Upper lobe of left lung (tissue), 6 donors: ENCODE measurements at regions not wholly inside any gene's neighbourhood (a gene's known extent, or its start where the extent isn't known, plus 50 kb on each side); places are given as distances from the start of the nearest gene placed in this dataset.
"Not testable (repeated sequence)": the region's sequence is repeated elsewhere in the genome, so short reads cannot be mapped to it uniquely, and the experiment has no call there.

ENCODE experiments used
- ATAC-seq, 2 donors: fragments of 200-7000 bp; cut with Tn5 transposase; one replicate each; pipeline ENCODE4 v1.9.1; 2022; ENCODE audit warnings: mild to moderate bottlenecking in 2 of 2, moderate library complexity in 2 of 2; ENCODE audit not compliant: low FRiP score in 2 of 2
- DNase-seq, 2 donors: peaks; one replicate each; pipeline ENCODE4 v3.0.0-alpha.2; 2019 to 2020
- H3K27ac ChIP-seq, 4 donors: fragments of 200-600 bp; sonication (generic); one replicate each; pipeline ENCODE4 v1.5.1; 2016 to 2019
- H3K27me3 ChIP-seq, 4 donors: fragments of 200-600 bp; sonication (generic); one replicate each; pipeline ENCODE4 v1.5.1; 2017 to 2019
- H3K36me3 ChIP-seq, 4 donors: fragments of 200-600 bp; sonication (generic); one replicate each; pipeline ENCODE4 v1.5.1; 2016 to 2019
- H3K4me1 ChIP-seq, 4 donors: fragments of 200-600 bp; sonication (generic); one replicate each; pipeline ENCODE4 v1.5.1; 2018 to 2019
- H3K4me3 ChIP-seq, 4 donors: fragments of 200-600 bp; sonication (generic); one replicate each; pipeline ENCODE4 v1.5.1; 2017 to 2019; ENCODE audit warnings: mild to moderate bottlenecking in 2 of 4, moderate library complexity in 1 of 4
- H3K9me3 ChIP-seq, 4 donors: fragments of 200-600 bp; sonication (generic); one replicate each; pipeline ENCODE4 v1.5.1; 2018 to 2019
- CTCF ChIP-seq, 6 experiments: fragments of 450-650 bp in 4 of 6; fragments of 200-600 bp in 2 of 6; sonication (generic) in 2 of 6; IDR thresholded peaks; one replicate each; pipeline ENCODE4 v1.5.1; 2016 to 2019; ENCODE audit warnings: antibody characterized with exemption in 6 of 6
- EP300 ChIP-seq, 4 donors: sonication (generic); formaldehyde crosslinking; IDR thresholded peaks; one replicate each; pipeline ENCODE4 v1.5.1; 2017; ENCODE audit warnings: antibody characterized with exemption in 4 of 4, control low read depth in 2 of 4
- POLR2A ChIP-seq, 4 donors: fragments of 450-650 bp; IDR thresholded peaks; one replicate each; pipeline ENCODE4 v1.5.1; 2016 to 2017; ENCODE audit warnings: antibody characterized with exemption in 4 of 4, mild to moderate bottlenecking in 2 of 4
- POLR2AphosphoS5 ChIP-seq, 2 donors: sonication (generic); formaldehyde crosslinking; IDR thresholded peaks; one replicate each; pipeline ENCODE4 v1.5.1; 2017; ENCODE audit warnings: antibody characterized with exemption in 2 of 2
- WGBS, 2 donors: methylation state at CpG; one replicate each; pipeline ENCODE4 v1.1.5; 2017 to 2018; 5-methylcytosine and 5-hydroxymethylcytosine counted together
- donor health status: DM: no; HTN: no; CAD: no; lungs with moderate emphysema.
- donor health status: DM: no; HTN: yes; CAD: no; lungs with severe emphysema.

- not testable (repeated sequence) for H3K4me1 ChIP-seq, H3K36me3 ChIP-seq, DNase-seq, ATAC-seq, H3K9me3 ChIP-seq, H3K4me3 ChIP-seq, H3K27me3 ChIP-seq, H3K27ac ChIP-seq
- 63 to 77% methylated on average over 2 of the region's 2 CpGs for WGBS, 2 donors
Measured at GRCh38 chr12:9474197-9474596, 133.5 kb downstream of the KLRB1 start.

GRCh38 chr12:9473638-9474037, 134.1 kb downstream of the KLRB1 start:
- H3K36me3 ChIP-seq, DNase-seq, H3K4me1 ChIP-seq, ATAC-seq, H3K9me3 ChIP-seq, H3K27ac ChIP-seq, H3K4me3 ChIP-seq, H3K27me3 ChIP-seq: not testable (repeated sequence)
- 91 to 100% methylated on average over 1 of the region's 1 CpG for WGBS, 2 donors

- H3K36me3 ChIP-seq, ATAC-seq, H3K27me3 ChIP-seq, DNase-seq, H3K4me1 ChIP-seq, H3K9me3 ChIP-seq, H3K27ac ChIP-seq, H3K4me3 ChIP-seq: not testable (repeated sequence)
- 89 to 93% methylated on average over 8 of the region's 8 CpGs for WGBS, 2 donors
Measured at GRCh38 chr12:9471501-9471900, 136.2 kb downstream of the KLRB1 start.

GRCh38 chr12:9470367-9470766, 137.3 kb downstream of the KLRB1 start:
- not testable (repeated sequence) for H3K27me3 ChIP-seq, DNase-seq, H3K4me3 ChIP-seq, H3K36me3 ChIP-seq, H3K4me1 ChIP-seq, H3K9me3 ChIP-seq, H3K27ac ChIP-seq
- peak in 1 of 2 donors; percentile 12 for ATAC-seq
- WGBS, 2 donors: 70 to 93% methylated on average over 1 of the region's 1 CpG

- not testable (repeated sequence) for H3K4me1 ChIP-seq, H3K4me3 ChIP-seq, H3K27ac ChIP-seq, ATAC-seq, H3K9me3 ChIP-seq, H3K27me3 ChIP-seq, DNase-seq, H3K36me3 ChIP-seq
- whole genome bisulfite sequencing, 2 donors: 88 to 100% methylated on average over 1 of the region's 1 CpG
Measured at GRCh38 chr12:9469956-9470355, 137.8 kb downstream of the KLRB1 start.

GRCh38 chr12:9469463-9469862, 138.3 kb downstream of the KLRB1 start:
- not testable (repeated sequence) for H3K36me3 ChIP-seq, ATAC-seq, H3K27me3 ChIP-seq, H3K4me3 ChIP-seq, H3K9me3 ChIP-seq, H3K27ac ChIP-seq, H3K4me1 ChIP-seq, DNase-seq
- 80 to 95% methylated on average over 2 of the region's 2 CpGs for WGBS, 2 donors

- H3K36me3 ChIP-seq, H3K9me3 ChIP-seq, H3K4me1 ChIP-seq, H3K4me3 ChIP-seq, H3K27ac ChIP-seq, H3K27me3 ChIP-seq, ATAC-seq: not testable (repeated sequence)
- 44 to 61% methylated on average over 3 to 6 of the region's 6 CpGs for WGBS, 2 donors
- TF ChIP-seq CTCF (IDR thresholded peaks at IDR 0.05): peak; percentile 39 to 63 (median 48)
- DNase-seq: peak in 1 of 2 donors; percentile 50
Measured at GRCh38 chr12:9468998-9469397, 138.7 kb downstream of the KLRB1 start.

GRCh38 chr12:9468144-9468543, 139.6 kb downstream of the KLRB1 start:
- H3K4me1 ChIP-seq, H3K9me3 ChIP-seq, H3K4me3 ChIP-seq, ATAC-seq, DNase-seq, H3K27ac ChIP-seq, H3K27me3 ChIP-seq, H3K36me3 ChIP-seq: not testable (repeated sequence)
- WGBS, 2 donors: 80 to 100% methylated on average over 1 of the region's 1 CpG

GRCh38 chr12:9464408-9464807, 143.3 kb downstream of the KLRB1 start:
- WGBS, 2 donors: 87 to 88% methylated on average over 4 of the region's 4 CpGs
- H3K4me3 ChIP-seq: no peak overlapping the region
- no peaks in the 10 kb centered on the region for H3K27me3 ChIP-seq
- no peak overlapping the region for H3K27ac ChIP-seq
- peaks cover 0 to 2% (median 0%) of the 10 kb centered on the region in 4 donors for H3K4me1 ChIP-seq
- no peaks in the 10 kb centered on the region for H3K36me3 ChIP-seq
- H3K9me3 ChIP-seq: no peaks in the 10 kb centered on the region
- DNase-seq (no peak), ATAC-seq (no peak)
- TF ChIP-seq CTCF (IDR thresholded peaks at IDR 0.05) (no peak), POLR2A (IDR thresholded peaks at IDR 0.05) (no peak), EP300 (IDR thresholded peaks at IDR 0.05) (no peak), POLR2AphosphoS5 (IDR thresholded peaks at IDR 0.05) (no peak)

GRCh38 chr12:9455516-9455915, 152.2 kb downstream of the KLRB1 start:
- not testable (repeated sequence) for H3K9me3 ChIP-seq, H3K36me3 ChIP-seq, H3K4me3 ChIP-seq, H3K27me3 ChIP-seq, DNase-seq, H3K4me1 ChIP-seq, H3K27ac ChIP-seq
- ATAC-seq: peak in 1 of 2 donors; percentile 66
- WGBS, 2 donors: 20 to 26% methylated on average over 4 of the region's 4 CpGs

GRCh38 chr12:9454021-9454420, 153.7 kb downstream of the KLRB1 start:
- not testable (repeated sequence) for H3K36me3 ChIP-seq, H3K4me3 ChIP-seq, H3K4me1 ChIP-seq, H3K9me3 ChIP-seq, H3K27me3 ChIP-seq, DNase-seq, ATAC-seq, H3K27ac ChIP-seq
- 91 to 93% methylated on average over 2 of the region's 2 CpGs for WGBS, 2 donors
